ENCODE measurements at regions not wholly inside any gene's neighbourhood (a gene's known extent, or its start where the extent isn't known, plus 50 kb on each side); places are given as distances from the start of the nearest gene placed in this dataset.

- TF ChIP-seq, protein P1, sequence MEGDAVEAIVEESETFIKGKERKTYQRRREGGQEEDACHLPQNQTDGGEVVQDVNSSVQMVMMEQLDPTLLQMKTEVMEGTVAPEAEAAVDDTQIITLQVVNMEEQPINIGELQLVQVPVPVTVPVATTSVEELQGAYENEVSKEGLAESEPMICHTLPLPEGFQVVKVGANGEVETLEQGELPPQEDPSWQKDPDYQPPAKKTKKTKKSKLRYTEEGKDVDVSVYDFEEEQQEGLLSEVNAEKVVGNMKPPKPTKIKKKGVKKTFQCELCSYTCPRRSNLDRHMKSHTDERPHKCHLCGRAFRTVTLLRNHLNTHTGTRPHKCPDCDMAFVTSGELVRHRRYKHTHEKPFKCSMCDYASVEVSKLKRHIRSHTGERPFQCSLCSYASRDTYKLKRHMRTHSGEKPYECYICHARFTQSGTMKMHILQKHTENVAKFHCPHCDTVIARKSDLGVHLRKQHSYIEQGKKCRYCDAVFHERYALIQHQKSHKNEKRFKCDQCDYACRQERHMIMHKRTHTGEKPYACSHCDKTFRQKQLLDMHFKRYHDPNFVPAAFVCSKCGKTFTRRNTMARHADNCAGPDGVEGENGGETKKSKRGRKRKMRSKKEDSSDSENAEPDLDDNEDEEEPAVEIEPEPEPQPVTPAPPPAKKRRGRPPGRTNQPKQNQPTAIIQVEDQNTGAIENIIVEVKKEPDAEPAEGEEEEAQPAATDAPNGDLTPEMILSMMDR (conservative IDR thresholded peaks at IDR 0.05; ENCODE audit: low read depth, low read length): no peak
- TF ChIP-seq ELK1 (IDR thresholded peaks at IDR 0.05; ENCODE audit: borderline replicate concordance, low read depth, low read length): no peak
- no peak for TF ChIP-seq MAFK (IDR thresholded peaks at IDR 0.05; ENCODE audit: low read depth, low read length)
- TF ChIP-seq NFE2L2 (IDR thresholded peaks at IDR 0.05; ENCODE audit: low read depth, low read length): no peak
- TF ChIP-seq POLR2A (IDR thresholded peaks at IDR 0.05; ENCODE audit: low read depth, low read length): no peak
- no peak for TF ChIP-seq RAD21 (IDR thresholded peaks at IDR 0.05; ENCODE audit: low read length)
- TF ChIP-seq, protein P2, sequence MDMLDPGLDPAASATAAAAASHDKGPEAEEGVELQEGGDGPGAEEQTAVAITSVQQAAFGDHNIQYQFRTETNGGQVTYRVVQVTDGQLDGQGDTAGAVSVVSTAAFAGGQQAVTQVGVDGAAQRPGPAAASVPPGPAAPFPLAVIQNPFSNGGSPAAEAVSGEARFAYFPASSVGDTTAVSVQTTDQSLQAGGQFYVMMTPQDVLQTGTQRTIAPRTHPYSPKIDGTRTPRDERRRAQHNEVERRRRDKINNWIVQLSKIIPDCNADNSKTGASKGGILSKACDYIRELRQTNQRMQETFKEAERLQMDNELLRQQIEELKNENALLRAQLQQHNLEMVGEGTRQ (IDR thresholded peaks at IDR 0.05; ENCODE audit: low read depth, low read length): no peak
- no peak for TF ChIP-seq SMC3 (IDR thresholded peaks at IDR 0.05; ENCODE audit: low read depth, low read length)
- no peak for TF ChIP-seq BHLHE40 (IDR thresholded peaks at IDR 0.05; ENCODE audit: low read depth, low read length)
- no peak for TF ChIP-seq CHD1 (IDR thresholded peaks at IDR 0.05; ENCODE audit: low read depth, low read length)
- no peak for TF ChIP-seq CEBPB (IDR thresholded peaks at IDR 0.05; ENCODE audit: low read depth, low read length)
- no peak for TF ChIP-seq RFX5 (IDR thresholded peaks at IDR 0.05; ENCODE audit: low read depth, low read length)
- TF ChIP-seq MXI1 (IDR thresholded peaks at IDR 0.05; ENCODE audit: borderline replicate concordance, low read depth, low read length): no peak
- TF ChIP-seq RCOR1 (IDR thresholded peaks at IDR 0.05; ENCODE audit: insufficient replicate concordance, low read length): no peak
Observed at GRCh38 chr14:26963711-26964110, 365.9 kb upstream of the NOVA1 start.

All from IMR-90 (cell line).